ENCODE measurements at regions not wholly inside any gene's neighbourhood (a gene's known extent, or its start where the extent isn't known, plus 50 kb on each side); places are given as distances from the start of the nearest gene placed in this dataset.

- TF ChIP-seq MAX (IDR thresholded peaks at IDR 0.05) (no peak), REST (IDR thresholded peaks at IDR 0.05; ENCODE audit: low read depth) (no peak), POLR2A (IDR thresholded peaks at IDR 0.05; ENCODE audit: borderline replicate concordance, extremely low read depth, insufficient read depth, insufficient read length) (no peak), POLR2AphosphoS5 (IDR thresholded peaks at IDR 0.05; ENCODE audit: low read depth, low read length) (no peak), FOSL1 (IDR thresholded peaks at IDR 0.05; ENCODE audit: low read depth) (no peak), ZNF274 (IDR thresholded peaks at IDR 0.05; ENCODE audit: low read depth, low read length) (no peak), RAD21 (IDR thresholded peaks at IDR 0.05; ENCODE audit: low read depth) (no peak), ZBTB33 (IDR thresholded peaks at IDR 0.05; ENCODE audit: extremely low read depth, insufficient replicate concordance, low read length) (no peak), ATF3 (IDR thresholded peaks at IDR 0.05) (no peak), YY1 (IDR thresholded peaks at IDR 0.05; ENCODE audit: extremely low read depth, insufficient replicate concordance, low read depth, low read length) (no peak), SP1 (IDR thresholded peaks at IDR 0.05; ENCODE audit: low read depth) (no peak), ELF1 (IDR thresholded peaks at IDR 0.05; ENCODE audit: borderline replicate concordance, low read depth) (no peak), TCF7L2 (IDR thresholded peaks at IDR 0.05; ENCODE audit: borderline replicate concordance, extremely low read depth, insufficient read depth, insufficient read length) (no peak), SRF (IDR thresholded peaks at IDR 0.05; ENCODE audit: low read depth) (no peak)
- intact Hi-C loops (cut with micrococcal nuclease), result no loop called here
- Histone ChIP-seq H3K9ac (ENCODE audit: low read length) (no peak overlapping the region), H3K4me1 (ENCODE audit: control insufficient read depth in 1 of 2, insufficient read depth in 2 of 2, low read length in 2 of 2) (no peaks in the 10 kb centered on the region), H3K4me3 (replicated peaks in 1 of 2; ENCODE audit: low read depth in 1 of 2, low read length in 2 of 2) (no peak overlapping the region), H3K4me2 (ENCODE audit: low read length) (no peak overlapping the region), H3K9me2 (ENCODE audit: insufficient read depth) (no peaks in the 10 kb centered on the region), H2AFZ (ENCODE audit: low read depth, low read length, poor library complexity, severe bottlenecking) (no peak overlapping the region), H3K36me3 (ENCODE audit: control insufficient read depth in 1 of 2, insufficient read depth in 2 of 2, low read length in 2 of 2) (no peaks in the 10 kb centered on the region), H3K27me3 (ENCODE audit: insufficient read depth, low read length) (peaks cover 20% of the 10 kb centered on the region), H3K27ac (ENCODE audit: low read depth, low read length) (no peak overlapping the region), H3K9me3 (ENCODE audit: control insufficient read depth in 1 of 2, insufficient read depth in 1 of 2, low read depth in 1 of 2, low read length in 2 of 2) (no peaks in the 10 kb centered on the region), H4K20me1 (ENCODE audit: insufficient read depth) (no peaks in the 10 kb centered on the region), H3K79me2 (ENCODE audit: insufficient read depth, low read length) (no peaks in the 10 kb centered on the region)
- ATAC-seq, result no peak
- RAD21 ChIA-PET (ENCODE audit: low non-redundant PET in 1 of 2, low total read pairs in 2 of 2, uncharacterized antibody in 2 of 2, unreplicated experiment in 2 of 2), result no interaction called here
- CTCF ChIA-PET, result no interaction called here
- no TSS peak for BruUV-seq (replicated peaks)
- POLR2A ChIA-PET, result no interaction called here
- no peak for DNase-seq (ENCODE audit: low read depth, low spot score)
Observed at GRCh38 chr3:64408770-64409169, 183.5 kb upstream of the PRICKLE2 start.
